H1 (cell line): ENCODE measurements at regions not wholly inside any gene's neighbourhood (a gene's known extent, or its start where the extent isn't known, plus 50 kb on each side); places are given as distances from the start of the nearest gene placed in this dataset.

Experiments
- CHD1 ChIP-seq: IDR thresholded peaks from 2 replicates; pipeline ENCODE4 v1.6.1; 2012; ENCODE audit warnings: low read depth, low read length, improper control_type of control experiment
- GTF2F1 ChIP-seq: IDR thresholded peaks from 2 replicates; pipeline ENCODE4 v1.6.1; 2012; ENCODE audit warnings: low read depth, low read length, improper control_type of control experiment, borderline replicate concordance
- JUND ChIP-seq: IDR thresholded peaks from 2 replicates; pipeline ENCODE4 v1.6.1; 2011; ENCODE audit warnings: mild to moderate bottlenecking, improper control_type of control experiment, low read length
- TBP ChIP-seq: IDR thresholded peaks from 2 replicates; pipeline ENCODE4 v1.6.1; 2011; ENCODE audit warnings: low read depth, low read length, improper control_type of control experiment

DNA sequence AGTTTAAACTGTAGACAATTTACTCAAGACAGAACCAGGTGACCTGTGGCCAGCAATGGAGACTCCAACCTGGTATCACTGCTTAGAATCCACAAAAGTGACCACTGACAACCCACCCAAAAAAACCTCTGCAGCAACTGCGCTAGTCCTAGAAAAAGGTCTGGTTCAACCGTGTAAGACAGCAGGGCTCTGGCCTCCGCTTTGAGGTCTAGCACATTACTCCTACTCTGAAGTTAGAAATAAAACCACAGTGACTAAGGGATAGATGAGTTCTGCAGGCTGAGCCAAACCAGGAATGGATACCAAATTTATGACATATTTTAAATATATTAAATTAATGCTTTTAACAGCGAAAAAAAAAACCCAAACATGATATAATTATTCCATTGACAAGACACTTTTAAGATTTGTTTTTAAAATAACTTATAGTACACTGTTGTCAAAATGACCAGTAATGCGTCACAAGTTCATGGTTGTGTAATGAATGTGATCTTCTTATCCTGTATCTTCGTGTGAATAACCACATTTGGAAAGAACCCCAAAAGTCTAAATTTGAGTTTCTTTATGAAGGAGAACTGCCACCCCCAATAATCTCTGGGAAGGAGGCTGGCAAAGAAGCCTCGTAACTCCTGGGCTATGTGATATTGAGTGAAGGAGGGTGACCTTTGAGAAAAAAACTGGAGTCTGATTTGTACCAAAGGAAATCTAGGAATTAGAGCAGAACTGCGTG is 101.9 kb upstream of the SLC44A1 start (continued):
- no peak for TF ChIP-seq JUND
- TF ChIP-seq TBP: no peak
- no peak for TF ChIP-seq CHD1
- no peak for TF ChIP-seq GTF2F1
- TF ChIP-seq, all 59 proteins: peak for 0
